ENCODE measurements at regions not wholly inside any gene's neighbourhood (a gene's known extent, or its start where the extent isn't known, plus 50 kb on each side); places are given as distances from the start of the nearest gene placed in this dataset.

- DNase-seq, result no peak
These were observed 143.4 kb downstream of the DLEU7 start for GRCh38 chr13:50699874-50700663.

- no peak for DNase-seq
These were observed 142.7 kb downstream of the DLEU7 start for GRCh38 chr13:50700664-50701305.

GRCh38 chr13:50701469-50701868 lies 142.0 kb downstream of the DLEU7 start:
- DNase-seq, result no peak

- DNase-seq, result no peak
These were observed 137.0 kb downstream of the DLEU7 start for GRCh38 chr13:50706505-50706904.

GRCh38 chr13:50707628-50708027 lies 135.9 kb downstream of the DLEU7 start:
- no peak for DNase-seq

GRCh38 chr13:50708461-50708860 lies 135.0 kb downstream of the DLEU7 start:
- DNase-seq, result no peak

GRCh38 chr13:50709058-50709457 lies 134.4 kb downstream of the DLEU7 start:
- no peak for DNase-seq

- DNase-seq, result no peak
These were observed 132.2 kb downstream of the DLEU7 start for GRCh38 chr13:50711131-50711815.

GRCh38 chr13:50711996-50712395 lies 131.5 kb downstream of the DLEU7 start:
- no peak for DNase-seq

- no peak for DNase-seq
These were observed 131.0 kb downstream of the DLEU7 start for GRCh38 chr13:50712456-50712855.

GRCh38 chr13:50712881-50713280 lies 130.6 kb downstream of the DLEU7 start:
- no peak for DNase-seq

GRCh38 chr13:50713523-50714248 lies 129.8 kb downstream of the DLEU7 start:
- DNase-seq, result no peak

GRCh38 chr13:50714891-50715290 lies 128.6 kb downstream of the DLEU7 start:
- no peak for DNase-seq

- no peak for DNase-seq
These were observed 127.9 kb downstream of the DLEU7 start for GRCh38 chr13:50715402-50716146.

- no peak for DNase-seq
These were observed 122.4 kb downstream of the DLEU7 start for GRCh38 chr13:50720861-50721671.

GRCh38 chr13:50721672-50721992 lies 121.9 kb downstream of the DLEU7 start:
- DNase-seq, result no peak

- no peak for DNase-seq
These were observed 120.9 kb downstream of the DLEU7 start for GRCh38 chr13:50722440-50723125.

- DNase-seq, result no peak
These were observed 119.1 kb downstream of the DLEU7 start for GRCh38 chr13:50724438-50724837.

- no peak for DNase-seq
These were observed 118.6 kb downstream of the DLEU7 start for GRCh38 chr13:50724913-50725312.

GRCh38 chr13:50726164-50726563 lies 117.3 kb downstream of the DLEU7 start:
- no peak for DNase-seq

GRCh38 chr13:50729177-50729576 lies 114.3 kb downstream of the DLEU7 start:
- DNase-seq, result no peak

Measured in NCI-H187 treated with DMSO at 0.1 percent for 48 hours (cell line).